Keratinocyte (primary cell): ENCODE measurements at regions not wholly inside any gene's neighbourhood (a gene's known extent, or its start where the extent isn't known, plus 50 kb on each side); places are given as distances from the start of the nearest gene placed in this dataset.

Source experiments
- DNase-seq: peaks from one replicate; pipeline ENCODE4 v3.0.0-alpha.2; 2011; ENCODE audit warnings: low read depth, missing footprints, low spot score
- FAIRE-seq: peaks from 2 replicates; lab custom pipeline; 2011; peaks lifted over from hg19 to GRCh38; lab: Jason Lieb, UNC
- H2AFZ ChIP-seq: 2 replicates; pipeline ENCODE4 v1.6.0; 2012; ENCODE audit warnings: low read length, control low read depth, inconsistent platforms; ENCODE audit not compliant: control insufficient read depth
- H3K27ac ChIP-seq: 2 replicates; pipeline ENCODE4 v1.5.1; 2011; ENCODE audit warnings: low read length; ENCODE audit not compliant: control insufficient read depth, insufficient read depth
- H3K27me3 ChIP-seq: 3 replicates; pipeline ENCODE4 v1.6.0; 2011; ENCODE audit warnings: low read length; ENCODE audit not compliant: control insufficient read depth, insufficient read depth; ENCODE audit errors: extremely low read depth
- H3K36me3 ChIP-seq, 2 experiments: 2 replicates in 1 of 2; 3 replicates in 1 of 2; pipeline ENCODE4 v1.5.1; 2011; ENCODE audit warnings: low read length in 2 of 2, mild to moderate bottlenecking in 1 of 2; ENCODE audit not compliant: control insufficient read depth in 2 of 2, insufficient read depth in 2 of 2; ENCODE audit errors: extremely low read depth in 1 of 2
- H3K4me1 ChIP-seq: 3 replicates; pipeline ENCODE4 v1.5.1; 2011; ENCODE audit warnings: low read length; ENCODE audit not compliant: control insufficient read depth, insufficient read depth; ENCODE audit errors: extremely low read depth
- H3K4me2 ChIP-seq: 3 replicates; pipeline ENCODE4 v1.6.0; 2011; ENCODE audit warnings: low read depth, low read length; ENCODE audit not compliant: control insufficient read depth, insufficient read depth; ENCODE audit errors: extremely low read depth
- H3K4me3 ChIP-seq, 3 experiments: fragments of 200-600 bp in 1 of 3; sonication (generic) in 1 of 3; 2 replicates in 2 of 3; 3 replicates in 1 of 3; pipeline ENCODE4 v1.5.1; 2011 to 2016; ENCODE audit warnings: low read length in 3 of 3, mild to moderate bottlenecking in 3 of 3, control low read depth in 2 of 3, inconsistent platforms in 1 of 3, low read depth in 1 of 3, mixed read lengths in 1 of 3, mixed run types in 1 of 3, moderate library complexity in 1 of 3; ENCODE audit not compliant: control insufficient read depth in 2 of 3, insufficient read depth in 2 of 3; ENCODE audit errors: extremely low read depth in 1 of 3
- H3K79me2 ChIP-seq: 2 replicates; pipeline ENCODE4 v1.6.0; 2012; ENCODE audit warnings: low read length; ENCODE audit not compliant: control insufficient read depth, insufficient read depth
- H3K9ac ChIP-seq: 3 replicates; pipeline ENCODE4 v1.6.0; 2011; ENCODE audit warnings: low read length; ENCODE audit not compliant: control insufficient read depth, insufficient read depth; ENCODE audit errors: extremely low read depth
- H3K9me1 ChIP-seq: 3 replicates; pipeline ENCODE4 v1.6.0; 2011; ENCODE audit warnings: low read length; ENCODE audit not compliant: control insufficient read depth, insufficient read depth; ENCODE audit errors: extremely low read depth
- H3K9me3 ChIP-seq: 2 replicates; pipeline ENCODE4 v1.5.1; 2012; ENCODE audit warnings: low read depth, low read length; ENCODE audit not compliant: control insufficient read depth
- H4K20me1 ChIP-seq: 3 replicates; pipeline ENCODE4 v1.6.0; 2011; ENCODE audit warnings: low read length; ENCODE audit not compliant: control insufficient read depth, insufficient read depth; ENCODE audit errors: extremely low read depth
- EZH2 ChIP-seq: IDR thresholded peaks from one replicate; pipeline ENCODE4 v1.6.1; 2012; ENCODE audit warnings: inconsistent platforms, mild to moderate bottlenecking, low read length, moderate library complexity
- dilution Hi-C: fragments of 300-500 bp; cut with MboI; formaldehyde crosslinking; loops from one replicate; pipeline ENCODE4 v1.7.0; 2020; ENCODE audit warnings: low sequenced_read_pairs; ENCODE audit not compliant: extremely low pct_ligation_motif_present
- TF ChIP-seq, protein P1 (sequence below), 3 experiments: IDR thresholded peaks in 1 of 3; conservative IDR thresholded peaks in 1 of 3; optimal IDR thresholded peaks in 1 of 3; 2 replicates in 2 of 3; 3 replicates in 1 of 3; pipeline versions ENCODE3 to v1.5.1; 2011; ENCODE audit warnings: low read length in 3 of 3, mild to moderate bottlenecking in 3 of 3, moderate library complexity in 2 of 3, control low read depth in 1 of 3, inconsistent platforms in 1 of 3; ENCODE audit not compliant: insufficient read depth in 2 of 3; ENCODE audit errors: extremely low read depth in 1 of 3

DNA sequence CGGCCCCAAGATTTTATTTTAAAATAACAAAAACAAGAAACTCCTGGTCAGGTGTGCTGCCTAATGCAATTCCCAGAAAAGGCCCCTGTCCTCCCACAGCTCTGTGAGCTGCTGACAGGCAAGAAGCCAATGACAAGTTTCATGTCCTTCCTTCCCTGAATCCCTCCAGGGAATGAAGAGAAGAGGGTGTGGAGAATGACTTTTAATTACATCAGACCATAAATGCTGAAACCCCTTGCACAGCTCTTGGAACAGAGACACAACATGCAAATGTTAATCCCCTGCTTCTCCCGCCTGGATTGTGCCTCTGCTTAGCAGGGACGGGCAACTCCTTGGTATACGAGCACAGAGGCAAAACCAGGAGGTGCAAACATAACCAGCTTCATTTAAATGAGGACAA lies 228.1 kb upstream of the CAMK1G start:
- peak overlapping the region; percentile 66 for H3K4me2 ChIP-seq
- H3K9me3 ChIP-seq: no peaks in the 10 kb centered on the region
- DNase-seq: no peak
- no peaks in the 10 kb centered on the region for H3K79me2 ChIP-seq
- H3K27ac ChIP-seq: peak overlapping the region; percentile 90
- H3K4me3 ChIP-seq: peak overlapping the region in 2 of 3 experiments; percentile 0 to 16
- TF ChIP-seq EZH2: no peak
- TF ChIP-seq, protein P1, sequence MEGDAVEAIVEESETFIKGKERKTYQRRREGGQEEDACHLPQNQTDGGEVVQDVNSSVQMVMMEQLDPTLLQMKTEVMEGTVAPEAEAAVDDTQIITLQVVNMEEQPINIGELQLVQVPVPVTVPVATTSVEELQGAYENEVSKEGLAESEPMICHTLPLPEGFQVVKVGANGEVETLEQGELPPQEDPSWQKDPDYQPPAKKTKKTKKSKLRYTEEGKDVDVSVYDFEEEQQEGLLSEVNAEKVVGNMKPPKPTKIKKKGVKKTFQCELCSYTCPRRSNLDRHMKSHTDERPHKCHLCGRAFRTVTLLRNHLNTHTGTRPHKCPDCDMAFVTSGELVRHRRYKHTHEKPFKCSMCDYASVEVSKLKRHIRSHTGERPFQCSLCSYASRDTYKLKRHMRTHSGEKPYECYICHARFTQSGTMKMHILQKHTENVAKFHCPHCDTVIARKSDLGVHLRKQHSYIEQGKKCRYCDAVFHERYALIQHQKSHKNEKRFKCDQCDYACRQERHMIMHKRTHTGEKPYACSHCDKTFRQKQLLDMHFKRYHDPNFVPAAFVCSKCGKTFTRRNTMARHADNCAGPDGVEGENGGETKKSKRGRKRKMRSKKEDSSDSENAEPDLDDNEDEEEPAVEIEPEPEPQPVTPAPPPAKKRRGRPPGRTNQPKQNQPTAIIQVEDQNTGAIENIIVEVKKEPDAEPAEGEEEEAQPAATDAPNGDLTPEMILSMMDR (optimal IDR thresholded peaks at IDR 0.05 in 1 of 3, IDR thresholded peaks at IDR 0.05 in 1 of 3, conservative IDR thresholded peaks at IDR 0.05 in 1 of 3; ENCODE audit: extremely low read depth in 1 of 3, insufficient read depth in 2 of 3, low read length in 3 of 3): no peak
- dilution Hi-C loops: no loop called here
- H2AFZ ChIP-seq: peak overlapping the region; percentile 21
- H4K20me1 ChIP-seq: no peaks in the 10 kb centered on the region
- H3K36me3 ChIP-seq: peaks cover 0 to 3% of the 10 kb centered on the region in 2 experiments
- peak; percentile 95 for FAIRE-seq
- peak overlapping the region; percentile 64 for H3K9ac ChIP-seq
- H3K27me3 ChIP-seq: no peaks in the 10 kb centered on the region
- no peaks in the 10 kb centered on the region for H3K9me1 ChIP-seq
- peaks cover 40% of the 10 kb centered on the region for H3K4me1 ChIP-seq

DNA sequence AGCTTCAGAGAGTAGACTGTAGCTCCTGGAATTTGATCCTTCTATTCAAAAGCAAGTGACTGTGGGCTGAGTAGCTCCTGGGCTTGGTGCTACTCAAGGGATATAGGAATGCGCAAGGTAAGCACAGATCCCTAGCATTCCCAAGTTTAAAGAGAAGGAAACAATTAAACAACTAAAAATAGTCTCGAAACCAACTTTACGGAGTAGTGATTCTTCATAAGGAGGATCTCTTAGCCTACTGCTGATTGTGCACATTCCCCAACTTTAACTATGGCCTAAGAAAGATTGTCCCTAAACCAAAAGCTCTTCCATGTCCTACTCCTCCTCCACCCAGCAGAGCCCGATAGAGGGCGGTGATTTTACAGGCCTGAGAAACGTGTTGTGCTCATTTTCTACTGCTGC lies 226.5 kb upstream of the CAMK1G start:
- TF ChIP-seq, protein P1 (optimal IDR thresholded peaks at IDR 0.05 in 1 of 3, IDR thresholded peaks at IDR 0.05 in 1 of 3, conservative IDR thresholded peaks at IDR 0.05 in 1 of 3; ENCODE audit: extremely low read depth in 1 of 3, insufficient read depth in 2 of 3, low read length in 3 of 3): peak; percentile 23 to 64 (median 45)
- TF ChIP-seq EZH2: no peak
- no peaks in the 10 kb centered on the region for H3K79me2 ChIP-seq
- H3K4me2 ChIP-seq: peak overlapping the region; percentile 66
- H3K9me3 ChIP-seq: no peaks in the 10 kb centered on the region
- H3K27ac ChIP-seq: peak overlapping the region; percentile 90
- H3K4me3 ChIP-seq: no peak overlapping the region
- no peak overlapping the region for H3K9ac ChIP-seq
- no peaks in the 10 kb centered on the region for H3K9me1 ChIP-seq
- H3K36me3 ChIP-seq: peaks cover 0 to 3% of the 10 kb centered on the region in 2 experiments
- H2AFZ ChIP-seq: peak overlapping the region; percentile 20
- H4K20me1 ChIP-seq: no peaks in the 10 kb centered on the region
- H3K4me1 ChIP-seq: peaks cover 40% of the 10 kb centered on the region
- H3K27me3 ChIP-seq: no peaks in the 10 kb centered on the region
- no peak for DNase-seq
- dilution Hi-C loops: no loop called here
- FAIRE-seq: peak; percentile 83
